Activated naive CD8-positive, alpha-beta T cell treated with anti-CD3 and anti-CD28 coated beads, Interleukin-2, amount 50 U/mL, for 24 hours (primary cell): ENCODE measurements at regions not wholly inside any gene's neighbourhood (a gene's known extent, or its start where the extent isn't known, plus 50 kb on each side); places are given as distances from the start of the nearest gene placed in this dataset.

Source experiments
- ATAC-seq: fragments of 150-1000 bp; cut with Tn5 transposase; one replicate; pipeline ENCODE4 v1.10.0; 2021
- DNase-seq: peaks from one replicate; pipeline ENCODE4 v3.0.0; 2021
- H3K27ac Mint-ChIP-seq: one replicate; pipeline ENCODE4 v1.8.0; 2021; ENCODE audit warnings: mild to moderate bottlenecking, mixed read lengths
- H3K27me3 Mint-ChIP-seq: one replicate; pipeline ENCODE4 v1.8.0; 2021; ENCODE audit warnings: mixed read lengths
- H3K36me3 Mint-ChIP-seq: one replicate; pipeline ENCODE4 v1.8.0; 2021; ENCODE audit warnings: low read depth, mixed read lengths
- H3K4me1 Mint-ChIP-seq: one replicate; pipeline ENCODE4 v1.8.0; 2021; ENCODE audit warnings: mixed read lengths
- H3K4me3 Mint-ChIP-seq: one replicate; pipeline ENCODE4 v1.8.0; 2021; ENCODE audit warnings: mild to moderate bottlenecking, moderate library complexity, mixed read lengths
- H3K9me3 Mint-ChIP-seq: one replicate; pipeline ENCODE4 v1.8.0; 2021; ENCODE audit warnings: mixed read lengths

- no peak overlapping the region for H3K27ac Mint-ChIP-seq
- no peak overlapping the region for H3K4me3 Mint-ChIP-seq
- no peaks in the 10 kb centered on the region for H3K4me1 Mint-ChIP-seq
- no peaks in the 10 kb centered on the region for H3K27me3 Mint-ChIP-seq
- H3K9me3 Mint-ChIP-seq: no peaks in the 10 kb centered on the region
- H3K36me3 Mint-ChIP-seq: no peaks in the 10 kb centered on the region
- no peak for DNase-seq
- ATAC-seq: no peak
Measured at GRCh38 chr18:27627927-27628326, 442.8 kb upstream of the CHST9 start.

DNA sequence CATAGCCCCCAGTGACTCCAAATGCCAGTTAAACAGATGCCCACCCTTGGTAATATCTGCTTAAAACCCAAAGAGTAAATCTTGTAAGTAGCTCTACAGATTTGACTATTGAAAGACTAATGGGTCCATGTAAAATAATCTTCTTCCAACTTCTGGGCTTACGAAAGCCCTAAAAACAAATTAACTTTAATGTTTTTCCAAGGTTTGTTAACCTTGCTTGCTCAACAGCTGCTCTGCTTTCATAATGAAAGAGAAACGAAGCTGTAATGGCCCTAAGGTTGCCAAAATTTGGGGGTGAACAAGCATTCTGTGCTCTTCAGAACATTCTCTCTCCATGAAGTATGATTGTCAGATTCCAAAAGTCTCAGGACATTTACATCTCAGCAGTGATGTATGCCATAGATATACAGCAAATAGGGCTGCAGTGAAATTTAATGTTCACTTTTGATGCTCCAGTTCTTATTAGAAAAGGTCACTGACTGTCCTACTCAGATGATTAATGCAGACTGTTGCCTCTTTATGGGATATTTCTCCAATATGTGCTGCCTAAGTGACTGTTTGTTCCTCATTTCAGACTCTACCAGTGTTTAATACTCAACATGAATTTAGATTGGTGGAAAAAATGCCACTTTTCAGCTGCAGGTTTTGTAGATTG lies 436.3 kb upstream of the CHST9 start:
- no peak for ATAC-seq

DNA sequence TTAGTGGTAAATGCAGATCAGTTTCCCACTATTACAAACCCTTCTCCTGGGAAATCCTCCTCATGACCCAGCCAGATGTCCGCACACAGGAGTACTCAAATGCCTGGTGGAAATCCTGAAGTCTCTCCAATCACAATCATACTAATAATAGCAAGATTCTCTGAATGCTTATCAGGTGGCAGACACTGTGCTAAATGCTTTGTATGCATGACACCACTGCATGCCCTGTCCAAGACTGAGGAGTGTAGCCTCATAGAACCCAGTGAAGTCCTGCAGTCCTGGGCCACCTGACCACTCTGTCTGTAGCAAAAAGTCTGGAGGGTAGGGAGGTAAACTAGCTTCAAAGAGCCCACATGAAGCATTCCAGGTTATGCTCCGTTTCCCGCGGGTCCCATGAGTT lies 434.8 kb upstream of the CHST9 start:
- Mint-ChIP-seq H3K9me3 (peaks cover 4% of the 10 kb centered on the region), H3K4me3 (no peak overlapping the region), H3K36me3 (no peaks in the 10 kb centered on the region), H3K27ac (no peak overlapping the region), H3K27me3 (no peaks in the 10 kb centered on the region), H3K4me1 (no peaks in the 10 kb centered on the region)
- no peak for DNase-seq
- no peak for ATAC-seq

More for the DNA sequence above, 436.3 kb upstream of the CHST9 start:
- peaks cover 4% of the 10 kb centered on the region for H3K9me3 Mint-ChIP-seq
- no peaks in the 10 kb centered on the region for H3K36me3 Mint-ChIP-seq
- no peak overlapping the region for H3K27ac Mint-ChIP-seq
- DNase-seq: no peak
- no peaks in the 10 kb centered on the region for H3K27me3 Mint-ChIP-seq
- no peaks in the 10 kb centered on the region for H3K4me1 Mint-ChIP-seq
- no peak overlapping the region for H3K4me3 Mint-ChIP-seq

DNA sequence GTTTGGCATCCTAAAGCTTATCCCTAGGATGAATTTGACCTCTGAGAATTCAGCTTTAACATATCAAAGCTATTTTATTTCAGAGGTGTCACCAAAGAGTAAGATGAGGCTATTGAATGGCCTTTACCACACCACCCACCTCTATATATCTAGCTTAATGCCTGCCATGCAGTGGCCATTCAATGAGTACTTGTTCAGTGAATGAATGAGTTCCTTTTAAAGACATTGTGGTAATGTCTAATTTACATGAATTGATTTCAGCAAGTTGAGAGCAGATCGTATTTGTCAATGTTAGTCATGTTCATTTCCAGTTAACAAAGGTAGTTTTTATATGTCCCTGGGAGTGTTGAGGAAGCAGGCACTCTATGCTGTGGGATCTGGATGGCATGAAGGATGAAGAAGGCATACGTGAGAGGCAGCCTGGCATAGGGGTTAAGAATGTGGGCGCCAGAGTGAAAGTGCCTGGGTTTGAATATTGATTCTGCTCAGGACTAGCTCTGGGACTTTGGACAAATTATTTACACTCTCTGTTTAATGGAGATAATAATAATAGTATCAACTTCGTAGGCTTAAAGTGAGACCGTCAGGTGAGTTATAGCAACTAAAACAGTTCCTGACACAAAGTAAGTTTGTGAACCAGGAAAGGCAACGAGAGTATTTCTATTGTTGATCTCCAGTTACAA lies 434.1 kb upstream of the CHST9 start:
- no peaks in the 10 kb centered on the region for H3K36me3 Mint-ChIP-seq
- peaks cover 4% of the 10 kb centered on the region for H3K9me3 Mint-ChIP-seq
- no peaks in the 10 kb centered on the region for H3K4me1 Mint-ChIP-seq
- H3K4me3 Mint-ChIP-seq: no peak overlapping the region
- H3K27me3 Mint-ChIP-seq: no peaks in the 10 kb centered on the region
- DNase-seq (no peak), ATAC-seq (no peak)
- no peak overlapping the region for H3K27ac Mint-ChIP-seq

DNA sequence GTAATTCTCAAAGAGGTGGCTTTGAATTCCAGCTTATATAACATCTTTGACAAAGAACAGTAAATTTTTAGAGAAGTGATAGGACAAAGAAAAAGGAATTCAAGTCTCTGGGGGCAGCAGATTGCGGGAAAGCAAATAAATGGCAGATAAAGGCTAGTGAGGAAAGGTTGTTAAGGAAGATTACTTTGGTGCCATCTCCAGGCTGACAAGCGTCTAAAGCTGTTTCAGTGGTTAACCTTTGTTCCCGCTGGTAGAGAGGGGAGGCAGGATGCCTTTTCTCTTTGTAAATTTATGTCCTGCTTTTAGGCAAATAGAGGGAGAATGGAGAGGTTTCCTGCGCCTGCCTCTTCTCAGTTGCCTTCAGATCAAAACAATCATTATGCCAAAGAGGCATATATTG lies 431.2 kb upstream of the CHST9 start:
- Mint-ChIP-seq H3K9me3 (peaks cover 4% of the 10 kb centered on the region), H3K27ac (no peak overlapping the region), H3K4me1 (no peaks in the 10 kb centered on the region), H3K36me3 (no peaks in the 10 kb centered on the region), H3K27me3 (no peaks in the 10 kb centered on the region), H3K4me3 (no peak overlapping the region)
- ATAC-seq (no peak), DNase-seq (no peak)

- Mint-ChIP-seq H3K27me3 (no peaks in the 10 kb centered on the region), H3K4me1 (no peaks in the 10 kb centered on the region), H3K4me3 (no peak overlapping the region), H3K9me3 (peaks cover 4% of the 10 kb centered on the region), H3K36me3 (no peaks in the 10 kb centered on the region), H3K27ac (no peak overlapping the region)
- ATAC-seq (no peak), DNase-seq (no peak)
Measured at GRCh38 chr18:27614951-27615844, 430.1 kb upstream of the CHST9 start.

- no peak for ATAC-seq
Measured at GRCh38 chr18:27609221-27609620, 424.1 kb upstream of the CHST9 start.

GRCh38 chr18:27608742-27609141 lies 423.6 kb upstream of the CHST9 start:
- no peak overlapping the region for H3K27ac Mint-ChIP-seq
- H3K27me3 Mint-ChIP-seq: no peaks in the 10 kb centered on the region
- ATAC-seq (no peak), DNase-seq (no peak)
- no peaks in the 10 kb centered on the region for H3K4me1 Mint-ChIP-seq
- H3K36me3 Mint-ChIP-seq: no peaks in the 10 kb centered on the region
- no peaks in the 10 kb centered on the region for H3K9me3 Mint-ChIP-seq
- no peak overlapping the region for H3K4me3 Mint-ChIP-seq

More at GRCh38 chr18:27609221-27609620, 424.1 kb upstream of the CHST9 start:
- Mint-ChIP-seq H3K4me1 (no peaks in the 10 kb centered on the region), H3K27me3 (no peaks in the 10 kb centered on the region), H3K9me3 (no peaks in the 10 kb centered on the region), H3K4me3 (no peak overlapping the region), H3K27ac (no peak overlapping the region), H3K36me3 (no peaks in the 10 kb centered on the region)
- no peak for DNase-seq

DNA sequence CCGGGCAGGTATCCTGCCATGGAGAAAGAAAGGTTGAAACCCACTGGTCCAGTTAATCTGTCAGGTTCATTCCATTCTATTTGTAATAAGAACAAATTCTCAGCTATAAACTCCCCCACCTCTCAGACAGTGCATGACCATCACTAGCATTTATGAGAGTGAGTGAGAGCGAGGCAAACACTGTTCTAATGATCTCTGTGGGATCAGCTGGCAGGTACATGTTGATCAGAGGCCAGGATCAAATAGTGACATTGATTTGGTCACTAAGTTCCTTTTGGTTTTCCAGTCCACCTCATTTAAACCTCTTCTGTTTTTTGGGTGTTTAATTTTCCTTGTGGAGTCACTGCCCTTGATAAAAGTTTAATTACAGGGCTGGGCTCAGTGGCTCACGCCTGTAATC lies 423.1 kb upstream of the CHST9 start:
- ATAC-seq: no peak
- no peak overlapping the region for H3K27ac Mint-ChIP-seq

DNA sequence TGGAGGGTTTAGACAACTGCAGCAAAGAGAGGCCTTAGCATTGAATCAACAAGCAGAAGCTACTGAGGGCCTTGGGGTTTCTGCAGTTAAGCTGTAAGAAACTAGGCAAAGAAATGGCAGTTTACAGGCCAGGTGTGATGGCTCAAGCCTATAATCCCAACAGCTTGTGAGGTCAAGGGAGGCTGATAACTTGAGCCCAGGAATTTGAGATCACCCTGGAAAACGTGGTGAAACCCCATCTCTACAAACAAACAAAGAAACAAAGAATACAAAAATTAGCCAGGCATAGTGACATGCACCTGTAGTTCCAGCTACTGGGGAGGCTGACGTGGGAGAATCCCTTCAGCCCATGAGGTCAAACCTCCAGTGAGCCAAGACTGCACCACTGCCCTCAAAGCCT lies 421.6 kb upstream of the CHST9 start:
- no peaks in the 10 kb centered on the region for H3K9me3 Mint-ChIP-seq
- DNase-seq: no peak
- H3K36me3 Mint-ChIP-seq: no peaks in the 10 kb centered on the region
- H3K27me3 Mint-ChIP-seq: no peaks in the 10 kb centered on the region
- H3K4me3 Mint-ChIP-seq: no peak overlapping the region
- ATAC-seq: no peak
- H3K4me1 Mint-ChIP-seq: no peaks in the 10 kb centered on the region
- H3K27ac Mint-ChIP-seq: no peak overlapping the region

More for the DNA sequence above, 423.1 kb upstream of the CHST9 start:
- no peaks in the 10 kb centered on the region for H3K9me3 Mint-ChIP-seq
- no peak for DNase-seq
- H3K4me1 Mint-ChIP-seq: no peaks in the 10 kb centered on the region
- no peaks in the 10 kb centered on the region for H3K36me3 Mint-ChIP-seq
- H3K27me3 Mint-ChIP-seq: no peaks in the 10 kb centered on the region
- H3K4me3 Mint-ChIP-seq: no peak overlapping the region

DNA sequence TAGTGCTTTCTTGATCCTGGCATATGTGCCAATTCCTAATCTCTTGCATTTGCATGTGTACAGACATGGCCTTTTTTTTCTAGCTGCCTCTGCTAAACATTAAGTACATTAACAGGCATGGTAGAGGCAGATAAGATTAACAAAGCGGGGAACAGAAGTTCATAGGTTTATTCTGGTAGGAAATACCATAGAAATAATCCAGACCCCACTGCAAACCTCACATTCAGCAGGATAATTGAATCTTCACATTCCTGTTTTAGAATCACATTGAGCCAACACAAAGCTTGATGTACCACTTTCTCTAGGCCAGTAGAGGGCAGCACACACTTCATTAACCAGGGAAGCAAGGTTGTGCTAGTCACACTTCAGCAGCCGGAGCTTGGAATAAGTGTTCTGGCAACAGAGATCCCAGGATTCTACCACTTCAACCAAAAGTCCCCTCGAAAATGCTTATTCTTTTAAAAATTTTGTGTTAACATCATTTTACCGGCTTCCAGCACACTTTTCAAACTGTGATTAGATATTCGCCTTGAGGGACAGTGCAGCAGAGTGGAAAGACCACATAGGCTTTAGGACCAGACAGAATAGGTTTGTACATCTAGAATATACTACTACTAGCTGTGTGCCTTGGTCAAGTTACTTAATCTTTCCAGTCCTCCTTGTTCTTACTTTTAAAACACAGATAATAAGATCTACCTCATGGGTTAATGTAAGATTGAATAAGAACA lies 420.2 kb upstream of the CHST9 start:
- Mint-ChIP-seq H3K4me3 (no peak overlapping the region), H3K4me1 (no peaks in the 10 kb centered on the region), H3K36me3 (no peaks in the 10 kb centered on the region), H3K27ac (no peak overlapping the region), H3K9me3 (peaks cover 4% of the 10 kb centered on the region), H3K27me3 (no peaks in the 10 kb centered on the region)
- ATAC-seq: no peak
- peak; percentile 10 for DNase-seq

DNA sequence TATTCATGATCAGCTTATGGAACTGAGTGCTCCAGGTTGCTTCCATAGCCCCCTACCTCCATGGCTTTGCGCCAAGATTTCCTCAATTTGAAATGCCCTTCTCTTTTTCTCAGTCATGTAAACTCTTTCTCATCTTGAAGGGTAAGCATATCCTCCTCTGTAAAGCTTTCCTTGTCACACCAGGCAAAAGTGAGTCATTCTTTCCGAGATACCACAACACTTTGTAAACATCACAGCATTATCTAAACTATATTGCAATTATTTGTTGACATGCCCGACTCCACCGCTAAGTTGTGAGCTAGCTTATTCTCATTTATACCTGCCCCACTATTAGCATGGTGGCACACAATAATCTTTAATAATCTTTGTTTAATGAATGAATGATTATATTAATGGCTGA lies 419.5 kb upstream of the CHST9 start:
- H3K4me1 Mint-ChIP-seq: no peaks in the 10 kb centered on the region
- H3K4me3 Mint-ChIP-seq: no peak overlapping the region
- H3K9me3 Mint-ChIP-seq: peaks cover 4% of the 10 kb centered on the region
- H3K27me3 Mint-ChIP-seq: no peaks in the 10 kb centered on the region
- DNase-seq: no peak
- ATAC-seq: no peak
- H3K27ac Mint-ChIP-seq: no peak overlapping the region
- H3K36me3 Mint-ChIP-seq: no peaks in the 10 kb centered on the region

GRCh38 chr18:27602092-27602491 lies 417.0 kb upstream of the CHST9 start:
- H3K4me3 Mint-ChIP-seq: no peak overlapping the region
- H3K4me1 Mint-ChIP-seq: no peaks in the 10 kb centered on the region
- H3K9me3 Mint-ChIP-seq: peaks cover 4% of the 10 kb centered on the region
- no peaks in the 10 kb centered on the region for H3K27me3 Mint-ChIP-seq
- ATAC-seq: no peak
- H3K27ac Mint-ChIP-seq: no peak overlapping the region
- no peaks in the 10 kb centered on the region for H3K36me3 Mint-ChIP-seq
- DNase-seq: no peak

DNA sequence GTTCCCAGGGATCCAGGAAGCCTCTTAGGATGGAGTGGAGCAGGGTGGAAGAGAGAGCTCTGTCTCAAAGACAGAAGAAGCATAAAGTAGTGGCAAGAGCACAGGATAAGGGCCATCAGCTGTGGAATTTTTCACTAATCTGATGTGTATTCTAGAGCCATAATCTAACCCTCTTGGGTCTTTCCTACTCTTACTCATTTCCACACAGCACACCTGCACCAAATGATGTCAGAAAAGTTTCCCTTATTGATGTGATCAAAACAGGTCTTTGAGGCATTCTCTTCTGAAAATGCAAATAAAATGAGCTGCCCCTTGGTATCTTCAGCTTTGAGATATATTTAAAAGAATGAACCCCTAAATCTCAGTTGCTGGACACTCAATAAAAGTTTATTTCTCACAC lies 415.1 kb upstream of the CHST9 start:
- no peak for DNase-seq
- Mint-ChIP-seq H3K4me3 (no peak overlapping the region), H3K4me1 (no peaks in the 10 kb centered on the region), H3K27ac (no peak overlapping the region), H3K9me3 (peaks cover 4% of the 10 kb centered on the region), H3K36me3 (no peaks in the 10 kb centered on the region), H3K27me3 (no peaks in the 10 kb centered on the region)
- ATAC-seq: no peak
